ENCODE measurements at regions not wholly inside any gene's neighbourhood (a gene's known extent, or its start where the extent isn't known, plus 50 kb on each side); places are given as distances from the start of the nearest gene placed in this dataset.

- TF ChIP-seq POLR2A (IDR thresholded peaks at IDR 0.05; ENCODE audit: low read depth, low read length) (no peak), CTCF (IDR thresholded peaks at IDR 0.05; ENCODE audit: extremely low read depth in 1 of 2, insufficient read depth in 1 of 2, low read depth in 1 of 2, low read length in 2 of 2) (no peak), EZH2 (IDR thresholded peaks at IDR 0.05; ENCODE audit: borderline replicate concordance, low read depth, low read length, severe bottlenecking) (no peak), POLR2AphosphoS5 (IDR thresholded peaks at IDR 0.05; ENCODE audit: insufficient read depth, low read depth, low read length) (no peak), FOS (IDR thresholded peaks at IDR 0.05; ENCODE audit: borderline replicate concordance, insufficient read depth, low read length) (no peak)
These were observed 52.1 kb upstream of the NFIB start for GRCh38 chr9:14366076-14366475.
